Ureter (tissue), 1 donor: ENCODE measurements at regions not wholly inside any gene's neighbourhood (a gene's known extent, or its start where the extent isn't known, plus 50 kb on each side); places are given as distances from the start of the nearest gene placed in this dataset.

Experiments
- DNase-seq: peaks from one replicate; pipeline ENCODE4 v3.0.0-alpha.2; 2020; ENCODE audit warnings: low spot score
- donor health status: DM: yes; HTN: yes; CAD: no.

GRCh38 chr12:58781609-58782008 is 138.7 kb downstream of the LRIG3 start:
- DNase-seq: no peak

GRCh38 chr12:58787021-58787760 is 133.1 kb downstream of the LRIG3 start:
- DNase-seq: no peak

DNA sequence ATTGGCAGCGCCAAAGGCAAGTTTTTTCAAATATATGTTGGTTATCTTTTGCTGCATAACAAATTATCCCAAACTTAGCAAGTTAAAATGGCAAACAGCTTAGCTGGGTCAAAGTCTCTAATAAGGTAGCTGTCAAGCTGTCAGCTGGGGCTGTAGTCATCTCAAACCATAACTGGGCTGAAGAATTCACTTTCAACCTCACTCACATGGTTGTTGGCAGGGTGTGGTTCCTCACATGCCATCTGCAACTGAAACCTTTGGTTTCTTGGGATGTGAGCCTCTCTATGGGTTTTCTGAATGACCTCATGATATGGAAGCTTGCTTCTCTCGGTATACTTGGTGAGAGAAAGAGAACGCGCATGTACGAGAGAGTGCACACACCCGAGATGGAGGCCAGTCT is 125.4 kb downstream of the LRIG3 start:
- DNase-seq: no peak

- no peak for DNase-seq
These were observed 124.5 kb downstream of the LRIG3 start for GRCh38 chr12:58795825-58796224.

- DNase-seq: no peak
These were observed 118.3 kb downstream of the LRIG3 start for GRCh38 chr12:58801986-58802385.

- DNase-seq: no peak
These were observed 116.4 kb downstream of the LRIG3 start for GRCh38 chr12:58803908-58804307.

- no peak for DNase-seq
These were observed 115.6 kb downstream of the LRIG3 start for GRCh38 chr12:58804749-58805148.

- no peak for DNase-seq
These were observed 111.2 kb downstream of the LRIG3 start for GRCh38 chr12:58809064-58809607.

GRCh38 chr12:58811346-58811745 is 109.0 kb downstream of the LRIG3 start:
- no peak for DNase-seq

GRCh38 chr12:58812214-58812613 is 108.1 kb downstream of the LRIG3 start:
- no peak for DNase-seq

GRCh38 chr12:58814036-58814435 is 106.3 kb downstream of the LRIG3 start:
- DNase-seq: no peak

DNA sequence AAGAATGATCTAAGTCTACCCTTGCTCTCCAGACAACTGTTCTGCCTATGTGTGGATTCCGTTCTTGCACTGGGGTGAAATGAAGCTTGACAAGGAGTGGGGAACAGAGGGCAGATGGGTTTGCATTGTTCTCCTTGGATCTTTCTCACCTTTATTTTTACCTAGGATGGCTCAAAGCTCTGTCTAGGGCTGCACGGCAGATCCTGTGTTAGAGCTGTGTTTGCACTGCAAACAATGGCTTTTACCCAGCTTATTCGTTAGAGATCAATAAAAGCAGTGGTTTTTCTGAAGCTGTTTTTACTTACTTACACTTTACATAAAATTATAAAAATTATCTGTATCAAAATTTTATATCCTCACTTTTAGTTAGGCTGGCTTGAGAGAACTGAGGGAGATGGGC is 105.1 kb downstream of the LRIG3 start:
- DNase-seq: no peak

GRCh38 chr12:58818546-58818945 is 101.8 kb downstream of the LRIG3 start:
- DNase-seq: no peak

DNA sequence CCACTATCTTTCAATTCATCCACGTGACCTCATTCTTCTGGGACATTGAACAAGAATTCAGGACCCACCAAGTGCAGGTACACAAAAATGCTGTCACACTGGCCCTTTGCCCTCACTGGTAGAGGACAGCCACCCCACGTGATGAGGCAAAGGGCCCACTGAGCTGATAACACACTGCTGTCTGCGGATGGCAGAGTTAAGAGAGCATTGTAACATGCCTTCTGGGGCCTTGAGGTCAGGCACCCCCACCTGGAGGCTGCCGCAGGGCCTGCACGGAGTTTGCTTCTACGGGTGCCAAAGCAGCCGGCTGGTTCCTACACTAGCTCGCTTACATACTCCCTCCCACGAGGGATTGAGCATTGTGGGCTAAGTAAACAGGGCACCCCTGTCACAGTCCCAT is 101.0 kb downstream of the LRIG3 start:
- DNase-seq: no peak

GRCh38 chr12:58819985-58820384 is 100.3 kb downstream of the LRIG3 start:
- DNase-seq: no peak
